Activated CD4-positive, alpha-beta T cell treated with anti-CD3 and anti-CD28 coated beads, Interleukin-2, amount 50 U/mL, for 24 hours (primary cell): ENCODE measurements at regions not wholly inside any gene's neighbourhood (a gene's known extent, or its start where the extent isn't known, plus 50 kb on each side); places are given as distances from the start of the nearest gene placed in this dataset.

Source experiments
- DNase-seq, 2 donors: peaks; one replicate each; pipeline ENCODE4 v3.0.0-alpha.2; 2020; ENCODE audit warnings: low read depth in 1 of 2, low spot score in 1 of 2

DNA sequence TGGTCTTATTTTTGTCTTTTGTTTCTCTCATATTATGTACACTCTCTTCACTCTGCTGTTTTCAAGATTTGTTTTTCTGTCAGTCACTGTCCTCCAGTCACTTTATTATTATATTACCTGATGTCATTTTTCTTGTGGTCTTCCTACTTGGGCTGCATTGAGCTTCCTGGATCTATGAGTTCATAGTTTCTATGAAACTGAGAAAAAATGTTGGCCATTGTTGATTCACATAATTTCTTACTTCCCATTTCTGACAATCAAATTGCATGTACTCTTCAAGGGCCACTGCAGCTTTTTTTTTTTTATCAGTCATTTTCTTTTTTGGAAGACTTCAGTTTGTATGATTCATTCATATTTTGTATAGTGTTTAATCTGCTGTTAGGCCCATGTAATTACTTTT is 1180.6 kb upstream of the GBE1 start:
- no peak for DNase-seq

DNA sequence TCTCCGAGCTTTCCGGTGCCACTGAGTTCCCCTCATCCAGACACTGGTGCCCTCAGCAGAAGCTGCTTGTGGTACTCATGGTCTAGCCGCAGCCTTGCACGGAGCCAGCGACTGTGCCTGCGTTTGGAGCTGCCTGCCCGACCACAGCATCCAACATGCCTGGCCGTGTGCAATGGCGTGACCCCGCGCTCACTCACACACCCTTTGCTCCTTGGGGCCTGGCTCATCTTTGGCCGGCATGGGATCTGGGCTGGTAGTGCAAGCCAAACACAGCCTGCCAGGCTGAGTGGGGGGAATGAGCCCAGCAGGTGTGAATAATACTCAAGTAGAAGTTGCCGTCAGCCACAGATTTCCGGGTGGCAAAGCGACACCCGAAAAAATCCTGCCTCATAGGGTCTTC is 1178.7 kb upstream of the GBE1 start:
- DNase-seq: no peak

DNA sequence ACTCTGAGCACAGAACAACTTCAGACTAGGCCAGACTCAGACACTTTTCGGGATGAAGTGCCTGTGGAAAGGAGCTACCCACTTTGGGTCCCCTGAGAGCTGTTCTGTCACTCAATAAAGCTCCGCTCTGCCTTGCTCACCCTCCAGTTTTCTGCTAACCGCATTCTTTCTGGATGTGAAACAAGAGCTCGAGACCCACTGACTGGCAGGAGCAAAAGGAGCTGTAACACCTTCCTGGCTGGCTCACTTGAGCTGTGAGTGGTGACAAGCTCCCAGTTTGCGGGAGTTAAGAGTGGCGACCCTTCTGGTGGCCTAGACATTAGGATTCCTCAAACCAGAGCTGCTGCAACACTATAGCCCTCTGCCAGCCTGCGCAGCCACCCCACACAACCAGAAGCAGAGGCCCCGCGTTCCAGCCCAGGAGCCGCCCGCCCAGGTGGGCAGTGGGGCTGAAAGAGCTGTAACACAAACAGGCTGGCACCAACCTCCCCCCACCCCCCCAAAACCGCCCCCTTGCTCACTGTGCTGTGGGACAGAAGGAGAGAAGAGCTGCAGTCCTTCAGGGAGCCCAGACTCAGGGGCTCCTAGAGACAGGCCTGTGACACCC is 1178.1 kb upstream of the GBE1 start:
- no peak for DNase-seq

DNA sequence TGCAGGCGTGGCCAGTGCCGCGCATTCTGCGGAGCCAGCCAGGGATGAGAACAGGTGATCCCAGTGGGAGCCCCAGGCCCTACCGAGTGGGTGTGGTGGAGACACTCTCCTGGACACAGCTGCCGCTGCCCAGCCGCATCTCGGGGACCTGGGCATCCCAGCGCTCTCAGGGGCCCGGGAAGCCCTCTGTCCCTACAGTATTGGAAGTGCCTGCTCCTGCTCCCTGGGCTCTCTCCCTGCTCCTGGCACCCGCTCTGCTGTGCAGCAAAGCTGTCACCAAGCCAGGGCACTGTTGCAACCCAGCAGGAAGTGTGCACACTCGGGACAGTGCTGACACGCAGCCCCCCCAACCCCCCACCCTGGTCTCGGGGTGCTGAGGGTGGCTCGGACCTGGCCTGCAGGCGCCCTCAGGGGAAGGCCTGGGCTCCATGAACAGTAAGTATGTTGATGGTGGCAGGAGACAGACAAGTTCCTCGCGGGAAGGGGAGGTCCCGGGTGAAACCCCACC is 1177.4 kb upstream of the GBE1 start:
- DNase-seq: no peak

DNA sequence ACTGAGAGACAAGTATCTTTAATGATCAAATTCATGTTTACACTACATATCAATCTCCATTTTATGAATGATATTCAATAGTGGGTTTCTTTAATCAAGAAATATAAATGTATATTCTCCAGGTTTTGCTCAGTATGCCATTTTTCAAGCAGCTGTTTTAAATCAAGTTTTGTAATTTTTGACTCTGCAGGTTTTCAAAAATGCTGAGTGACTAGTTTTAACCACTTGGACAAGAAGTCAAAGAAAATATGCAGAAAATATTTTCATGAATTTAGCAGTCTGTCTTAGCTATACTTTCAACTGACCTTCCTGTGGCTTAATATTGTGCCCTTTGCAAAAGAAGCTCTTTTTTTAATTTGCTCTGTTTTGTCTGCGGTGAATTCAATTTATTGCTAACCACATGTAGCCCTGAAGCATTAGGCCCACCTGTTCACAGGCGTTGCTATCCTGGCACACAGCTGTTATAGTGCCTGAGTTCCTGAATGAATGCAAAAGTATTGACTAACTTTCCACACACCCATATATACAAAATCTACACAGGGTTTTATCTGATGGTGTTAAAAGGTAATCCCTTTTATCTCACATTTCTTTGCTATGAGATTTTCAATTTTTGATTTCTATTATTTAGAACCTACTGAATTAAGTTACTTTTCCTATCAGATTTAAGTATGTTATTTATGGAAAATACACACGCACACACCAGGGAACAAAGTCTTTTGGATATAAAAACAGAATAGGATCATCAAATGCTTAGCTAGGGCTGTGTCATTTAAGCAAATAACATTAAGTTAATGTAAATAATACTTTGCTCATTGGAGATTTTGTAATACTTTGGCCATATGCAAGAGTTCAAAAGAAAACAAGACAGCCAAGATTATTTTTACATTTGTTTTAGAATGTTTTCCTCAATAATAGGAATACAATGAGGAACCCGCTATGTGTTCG is 1166.1 kb upstream of the GBE1 start:
- no peak for DNase-seq

DNA sequence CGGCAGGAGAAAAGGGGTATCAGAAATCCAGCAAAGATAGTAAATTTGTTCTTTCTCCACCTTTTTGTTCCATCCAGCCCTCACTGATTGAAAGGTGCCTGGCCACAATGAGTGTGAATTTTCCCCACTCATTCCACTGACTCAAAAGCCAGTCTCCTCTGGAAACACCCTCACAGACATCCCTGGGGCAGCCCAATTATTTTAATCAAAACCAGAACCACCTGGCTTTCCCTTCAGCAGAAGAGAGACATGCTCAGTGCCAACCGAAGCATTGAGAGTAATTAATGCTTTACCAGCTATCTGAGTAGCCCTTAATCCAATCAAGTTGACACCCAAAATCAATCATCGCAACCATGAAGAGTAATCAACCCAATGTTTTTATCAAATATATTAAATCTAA is 1129.6 kb upstream of the GBE1 start:
- DNase-seq: no peak

DNA sequence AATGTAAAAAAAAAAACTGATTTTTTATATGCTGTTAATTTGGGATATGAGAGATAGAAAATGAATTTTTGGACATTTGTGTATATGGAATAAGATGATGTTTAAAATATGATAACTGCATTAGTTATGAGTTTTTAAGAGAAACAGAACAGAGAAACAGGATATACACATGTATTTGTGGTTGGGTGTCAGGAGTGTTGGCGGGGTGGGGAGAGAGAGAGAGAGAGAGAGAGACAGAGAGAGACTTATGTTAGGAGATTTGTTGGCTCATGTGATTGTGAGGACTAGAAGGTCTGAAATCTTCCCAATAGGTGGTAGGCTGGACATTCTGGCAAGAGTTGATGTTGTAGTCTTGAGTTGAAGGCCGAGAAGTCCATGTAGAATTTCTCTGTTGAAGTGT is 1121.6 kb upstream of the GBE1 start:
- DNase-seq: no peak

DNA sequence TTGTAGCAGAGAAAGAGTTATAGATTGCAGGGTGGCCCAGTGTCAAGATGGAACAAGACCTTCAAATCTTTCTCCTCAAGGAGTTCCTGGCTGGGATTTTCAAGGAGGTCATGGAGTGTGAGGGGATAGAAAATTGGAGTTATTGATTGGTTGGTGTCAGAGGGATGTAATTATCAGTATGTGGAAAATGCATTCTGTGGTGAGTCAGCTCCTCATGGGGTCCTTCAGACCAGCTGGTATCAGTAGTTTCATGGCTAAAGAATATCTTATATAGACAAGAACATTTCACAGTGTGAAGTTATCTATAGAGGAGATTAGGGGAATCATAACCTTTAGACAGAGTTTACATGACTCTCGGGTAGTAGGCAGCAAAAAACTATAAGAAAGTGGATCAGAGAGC is 1114.0 kb upstream of the GBE1 start:
- no peak for DNase-seq

DNA sequence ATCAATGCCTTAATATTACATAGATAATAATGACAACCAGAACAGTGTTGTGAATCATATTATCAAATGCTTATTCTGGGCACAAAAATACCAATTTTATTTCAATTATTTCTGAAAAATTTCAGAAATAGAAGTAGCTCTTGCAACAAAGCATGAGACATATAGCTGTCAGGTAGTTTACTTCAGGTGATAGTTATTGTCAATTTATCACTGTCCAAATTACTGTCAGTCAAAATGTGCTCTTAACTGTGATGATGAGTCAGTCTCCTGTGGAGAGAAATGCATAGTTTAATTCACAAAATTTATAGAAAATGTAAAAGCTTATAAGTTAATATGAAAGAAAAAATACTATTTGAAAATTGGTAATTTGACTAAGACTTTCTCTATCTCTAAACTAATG is 1078.4 kb upstream of the GBE1 start:
- no peak for DNase-seq

DNA sequence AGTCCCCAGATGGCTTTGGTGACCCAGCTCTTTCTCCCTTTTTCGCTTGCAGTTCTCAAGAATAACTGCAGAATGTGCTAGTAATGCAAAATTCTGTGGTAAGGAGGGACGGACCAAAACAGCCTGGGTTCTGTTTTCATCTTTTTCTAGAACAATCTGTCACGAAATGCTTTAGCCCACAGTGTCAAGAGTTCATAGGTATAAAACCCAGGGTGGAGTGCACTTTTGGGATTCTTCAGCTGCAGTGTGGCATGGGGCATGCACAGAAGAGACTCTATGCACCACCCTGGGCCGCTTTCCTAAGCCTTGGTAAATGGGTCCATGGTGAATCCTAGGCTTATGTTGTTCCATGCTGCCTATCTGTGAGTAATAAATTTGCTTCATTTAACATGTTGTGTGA is 1072.7 kb upstream of the GBE1 start:
- no peak for DNase-seq

DNA sequence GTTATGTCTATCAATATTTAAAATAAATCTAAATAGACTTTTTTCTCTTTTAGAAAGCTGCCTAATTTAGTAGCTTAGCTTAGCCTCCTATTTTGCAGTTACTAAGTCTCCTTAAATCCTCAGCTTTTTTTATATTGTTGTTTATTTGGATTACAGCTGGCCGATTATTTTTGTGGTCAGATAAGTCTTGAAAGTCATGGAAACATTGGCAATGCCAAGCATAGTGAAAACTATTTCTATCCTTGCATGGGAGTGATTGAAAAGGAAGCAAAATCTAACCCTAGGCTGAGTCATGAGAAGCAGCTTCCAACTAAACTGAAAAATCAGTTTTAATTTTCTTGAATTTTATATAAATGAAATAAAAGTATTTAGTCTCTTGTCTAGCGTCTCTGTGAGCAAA is 1063.0 kb upstream of the GBE1 start:
- DNase-seq: no peak

DNA sequence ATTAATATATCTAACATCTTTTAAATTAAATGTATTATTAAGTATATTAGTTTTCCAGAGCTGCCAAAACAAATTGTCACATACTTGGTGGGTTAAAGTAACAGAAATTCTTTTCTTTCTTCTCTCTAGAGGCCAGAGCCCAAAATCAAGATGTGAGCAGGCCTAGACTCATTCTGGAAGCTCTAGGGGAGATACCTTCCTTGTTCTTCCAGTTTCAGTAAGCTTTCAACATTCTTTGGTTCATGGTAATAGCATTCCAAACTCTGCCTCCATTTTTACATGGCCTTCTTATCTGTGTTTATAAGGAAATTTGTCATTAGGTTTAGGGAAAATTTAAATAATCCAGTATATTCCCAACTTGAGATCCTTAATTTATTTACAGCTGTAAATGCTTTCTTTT is 1054.6 kb upstream of the GBE1 start:
- no peak for DNase-seq

DNA sequence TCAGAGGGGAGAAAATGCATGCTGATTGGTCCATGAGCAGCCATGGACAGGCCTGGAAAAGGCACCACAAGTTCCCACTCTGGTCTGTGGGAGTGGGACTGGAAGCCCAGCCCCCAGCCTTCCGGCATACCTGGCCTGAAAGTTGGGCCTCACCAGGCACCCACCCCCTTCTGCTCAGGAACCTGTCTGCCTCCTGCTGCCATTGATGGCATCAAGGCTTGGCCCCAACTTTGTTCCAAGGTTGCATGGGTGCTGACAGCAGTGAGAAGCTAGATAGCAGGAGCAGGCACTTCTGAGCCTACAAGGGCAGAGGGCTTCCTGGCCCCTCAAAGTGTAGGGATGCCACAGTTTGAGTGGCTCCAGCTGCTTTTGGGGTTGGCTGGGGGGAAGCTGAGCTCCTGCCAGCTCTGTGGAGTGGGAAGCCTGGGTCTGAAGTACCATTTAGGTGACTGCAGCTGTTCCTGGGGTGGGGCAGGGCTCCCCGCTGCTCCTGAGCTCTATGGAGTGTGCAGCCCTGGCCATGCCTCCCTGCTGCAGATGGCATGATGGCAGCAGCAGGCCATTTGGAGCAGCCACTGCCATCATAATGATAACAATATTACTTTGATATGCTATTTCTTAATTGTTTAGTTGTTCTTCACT is 1054.1 kb upstream of the GBE1 start:
- DNase-seq: no peak

DNA sequence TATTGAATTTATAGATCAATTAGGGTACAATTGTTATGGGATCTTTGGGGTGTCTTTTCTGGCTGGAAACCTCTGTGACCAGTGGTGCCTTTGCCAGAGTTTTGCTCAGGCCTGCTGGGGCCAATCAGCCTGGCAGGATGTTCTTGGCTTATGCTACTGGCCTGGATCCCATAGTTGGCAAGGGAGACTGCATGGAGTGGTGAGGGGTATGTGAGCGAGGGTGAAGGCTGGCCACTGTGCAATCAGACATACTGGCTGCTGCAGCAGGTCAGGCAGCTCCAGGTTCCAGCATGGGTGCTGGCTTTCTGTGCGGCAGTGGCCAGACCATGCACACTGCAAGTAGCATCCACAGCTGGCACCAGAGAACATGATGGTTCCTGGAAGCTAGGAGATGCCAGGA is 1053.2 kb upstream of the GBE1 start:
- DNase-seq: no peak

DNA sequence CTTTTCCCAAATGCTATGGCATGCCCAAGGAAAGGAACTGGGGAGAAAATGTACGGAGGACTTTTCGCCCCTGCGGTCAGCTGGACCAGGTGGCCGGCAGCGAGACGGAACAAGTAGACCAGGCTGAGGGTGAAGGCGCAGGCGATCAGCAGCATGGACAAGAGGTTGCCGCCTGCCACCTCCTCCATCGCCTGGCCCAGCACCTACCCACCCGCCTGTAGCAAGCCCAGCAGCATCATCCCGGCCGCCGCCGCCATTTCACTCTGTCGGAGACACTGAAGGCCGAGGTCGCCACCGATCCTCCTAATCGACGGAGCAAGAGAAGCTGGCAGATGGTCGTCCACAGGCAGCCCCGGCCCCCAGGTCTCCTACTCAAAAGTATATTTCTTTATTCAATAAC is 1046.3 kb upstream of the GBE1 start:
- DNase-seq: no peak

DNA sequence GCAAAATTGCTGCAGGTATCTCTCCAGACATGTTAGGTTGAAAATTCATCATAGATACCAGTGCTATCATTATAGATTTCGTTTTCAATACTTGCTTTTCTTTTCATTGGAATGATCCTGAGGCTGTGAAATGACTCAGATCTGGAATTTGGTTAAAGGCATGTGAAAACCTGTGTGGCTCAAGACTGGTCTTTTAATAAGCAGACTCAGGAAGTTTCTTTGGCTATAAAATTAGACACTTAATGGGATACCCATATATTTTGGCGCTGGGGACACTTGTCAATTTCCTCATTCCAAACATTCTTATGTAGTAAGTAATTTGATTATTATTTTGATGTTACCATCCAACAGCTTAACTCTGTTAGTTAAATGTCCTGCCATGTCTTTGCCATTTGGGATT is 1041.1 kb upstream of the GBE1 start:
- DNase-seq: no peak

DNA sequence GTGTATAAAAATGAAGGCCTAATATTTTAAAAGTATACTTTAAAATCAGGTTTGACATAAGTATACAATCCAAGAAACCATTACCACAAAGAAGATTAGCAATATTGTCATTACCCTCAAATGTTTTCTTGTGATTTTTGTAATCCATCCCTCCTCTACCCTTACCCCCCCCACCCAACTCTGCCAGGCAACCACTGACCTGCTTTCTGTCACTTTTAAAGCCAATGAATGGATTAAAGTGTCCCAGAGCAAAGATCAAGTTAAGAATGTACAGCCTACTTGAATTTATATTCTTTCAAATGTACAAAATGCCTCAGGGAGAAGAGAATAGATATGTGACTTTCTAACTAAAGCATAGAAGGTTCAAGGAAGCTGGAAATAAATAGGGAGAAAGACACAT is 1038.8 kb upstream of the GBE1 start:
- no peak for DNase-seq

DNA sequence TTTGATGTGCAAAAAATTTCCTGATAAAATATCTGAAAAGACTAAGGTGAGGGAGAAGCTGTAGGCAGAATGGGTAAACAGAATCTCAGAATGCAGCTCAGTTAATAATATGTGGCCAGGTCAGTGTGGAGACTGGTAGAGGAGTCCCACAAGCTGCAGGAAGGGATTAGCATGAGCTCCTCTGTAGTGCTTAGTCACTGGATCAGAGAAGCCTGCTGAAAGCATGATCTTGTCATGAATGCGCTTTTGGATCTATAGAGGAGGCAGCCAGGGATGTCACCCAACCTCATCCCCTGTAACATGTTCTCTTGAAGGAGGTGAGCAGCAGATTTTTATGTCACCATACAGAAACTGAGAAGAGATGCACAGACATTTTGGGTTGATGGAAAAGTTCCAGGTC is 1035.3 kb upstream of the GBE1 start:
- no peak for DNase-seq

DNA sequence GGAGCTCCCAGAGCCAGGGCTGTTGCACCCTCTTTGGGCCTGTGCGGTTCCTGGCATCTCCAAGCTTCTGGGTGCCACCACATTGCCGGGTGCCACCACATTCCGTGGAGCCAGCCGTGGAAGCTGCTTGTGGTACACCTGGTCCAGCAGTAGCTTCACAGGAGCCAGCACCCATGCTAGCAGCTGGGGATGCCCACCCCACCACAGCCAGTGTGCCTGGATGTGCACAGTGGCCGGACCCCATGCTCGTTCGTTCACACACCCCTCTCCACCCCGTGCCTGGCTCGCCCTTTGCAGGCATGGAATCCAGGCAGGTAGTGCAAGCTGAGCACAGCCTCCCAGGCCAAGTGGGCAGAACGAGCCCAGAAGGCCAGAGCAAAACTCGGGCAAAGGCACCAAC is 1029.8 kb upstream of the GBE1 start:
- DNase-seq: no peak

DNA sequence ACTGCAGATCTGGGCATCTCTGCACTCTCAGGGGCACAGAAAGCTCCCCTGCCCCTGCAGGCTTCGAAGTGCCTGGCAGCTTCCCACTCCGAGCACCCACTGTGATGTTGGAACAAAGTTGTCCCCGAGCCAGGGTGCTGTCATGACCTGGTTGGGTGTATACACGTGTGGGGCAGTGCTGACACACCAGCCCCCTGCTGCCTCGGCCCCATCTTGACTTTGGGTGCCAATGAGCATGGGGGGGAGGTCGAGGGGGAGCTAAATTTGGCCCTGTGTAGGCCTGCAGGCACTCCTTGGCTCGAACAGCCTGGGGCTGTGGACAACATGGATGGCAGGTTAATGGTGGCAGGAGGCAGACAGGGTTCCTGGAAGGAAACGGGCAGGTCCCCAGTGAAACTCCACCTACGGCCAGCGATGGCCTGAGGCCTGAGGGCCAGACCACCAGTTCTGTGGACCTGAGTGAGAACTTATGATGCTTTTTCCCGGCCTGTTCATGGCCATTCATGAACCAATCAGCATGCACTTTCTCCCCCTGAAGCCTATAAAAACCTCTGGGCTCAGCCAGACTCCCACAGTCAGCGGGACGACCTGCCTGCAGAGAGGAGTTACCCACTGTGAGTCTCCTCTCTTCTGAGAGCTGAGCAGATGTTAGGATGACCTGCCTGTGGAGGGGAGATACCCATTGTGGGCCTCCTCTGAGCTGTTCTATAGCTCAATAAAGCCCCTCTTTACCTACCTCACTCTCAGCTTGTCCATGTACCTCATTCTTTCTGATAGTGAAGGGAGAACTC is 1029.1 kb upstream of the GBE1 start:
- DNase-seq: no peak

DNA sequence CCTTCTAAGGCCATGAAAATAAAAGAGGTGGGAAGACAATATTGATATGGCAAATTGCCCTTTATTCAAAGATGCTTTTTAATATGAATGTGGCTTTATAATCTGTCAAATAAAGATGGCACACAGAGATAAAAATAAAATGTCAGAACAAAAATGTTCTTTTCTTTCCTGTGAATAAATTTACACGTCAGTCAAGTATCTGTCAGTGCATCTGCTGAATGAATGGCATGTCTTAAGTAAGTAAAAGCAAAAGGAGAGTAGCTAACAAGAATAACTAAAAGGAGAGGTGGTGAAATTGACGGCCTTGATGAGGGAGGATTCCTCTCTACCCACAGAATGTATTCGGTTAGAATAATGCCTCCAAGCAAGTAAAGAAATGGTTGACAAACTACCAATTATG is 1021.7 kb upstream of the GBE1 start:
- DNase-seq: no peak
